ENCODE measurements at regions not wholly inside any gene's neighbourhood (a gene's known extent, or its start where the extent isn't known, plus 50 kb on each side); places are given as distances from the start of the nearest gene placed in this dataset.

DNA sequence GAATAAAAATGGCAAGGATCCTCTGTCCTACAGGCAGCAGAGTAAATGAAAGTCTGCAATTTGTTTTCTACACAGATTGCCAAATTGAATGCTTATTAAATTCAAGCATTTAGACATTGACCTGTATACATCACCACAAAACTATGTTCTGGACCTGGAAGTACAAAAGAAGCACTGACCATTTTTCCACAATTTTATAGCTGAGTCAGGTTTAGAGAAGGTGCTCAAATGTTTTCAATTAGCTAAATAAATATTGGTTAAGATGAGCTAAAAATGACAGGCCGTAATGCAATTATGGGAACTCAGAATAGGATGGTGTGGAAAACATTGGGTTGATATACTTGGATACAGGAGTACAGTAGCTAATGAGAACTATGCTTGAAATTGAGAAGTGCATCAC, 490.7 kb upstream of the MEIS1 start:
- H3K27ac ChIP-seq: no peak overlapping the region
- no peaks in the 10 kb centered on the region for H3K9me3 ChIP-seq
- no peak for TF ChIP-seq POLR2AphosphoS5 (IDR thresholded peaks at IDR 0.05)
- TF ChIP-seq, protein P1, sequence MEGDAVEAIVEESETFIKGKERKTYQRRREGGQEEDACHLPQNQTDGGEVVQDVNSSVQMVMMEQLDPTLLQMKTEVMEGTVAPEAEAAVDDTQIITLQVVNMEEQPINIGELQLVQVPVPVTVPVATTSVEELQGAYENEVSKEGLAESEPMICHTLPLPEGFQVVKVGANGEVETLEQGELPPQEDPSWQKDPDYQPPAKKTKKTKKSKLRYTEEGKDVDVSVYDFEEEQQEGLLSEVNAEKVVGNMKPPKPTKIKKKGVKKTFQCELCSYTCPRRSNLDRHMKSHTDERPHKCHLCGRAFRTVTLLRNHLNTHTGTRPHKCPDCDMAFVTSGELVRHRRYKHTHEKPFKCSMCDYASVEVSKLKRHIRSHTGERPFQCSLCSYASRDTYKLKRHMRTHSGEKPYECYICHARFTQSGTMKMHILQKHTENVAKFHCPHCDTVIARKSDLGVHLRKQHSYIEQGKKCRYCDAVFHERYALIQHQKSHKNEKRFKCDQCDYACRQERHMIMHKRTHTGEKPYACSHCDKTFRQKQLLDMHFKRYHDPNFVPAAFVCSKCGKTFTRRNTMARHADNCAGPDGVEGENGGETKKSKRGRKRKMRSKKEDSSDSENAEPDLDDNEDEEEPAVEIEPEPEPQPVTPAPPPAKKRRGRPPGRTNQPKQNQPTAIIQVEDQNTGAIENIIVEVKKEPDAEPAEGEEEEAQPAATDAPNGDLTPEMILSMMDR (IDR thresholded peaks at IDR 0.05): no peak
- H3K4me1 ChIP-seq: no peaks in the 10 kb centered on the region
- WGBS: 94% methylated on average over 1 of the region's 1 CpG
- H3K27me3 ChIP-seq: no peaks in the 10 kb centered on the region
- no peaks in the 10 kb centered on the region for H3K36me3 ChIP-seq
- no peak for DNase-seq (ENCODE audit: low spot score in 2 of 2)
- no peak overlapping the region for H3K4me3 ChIP-seq

DNA sequence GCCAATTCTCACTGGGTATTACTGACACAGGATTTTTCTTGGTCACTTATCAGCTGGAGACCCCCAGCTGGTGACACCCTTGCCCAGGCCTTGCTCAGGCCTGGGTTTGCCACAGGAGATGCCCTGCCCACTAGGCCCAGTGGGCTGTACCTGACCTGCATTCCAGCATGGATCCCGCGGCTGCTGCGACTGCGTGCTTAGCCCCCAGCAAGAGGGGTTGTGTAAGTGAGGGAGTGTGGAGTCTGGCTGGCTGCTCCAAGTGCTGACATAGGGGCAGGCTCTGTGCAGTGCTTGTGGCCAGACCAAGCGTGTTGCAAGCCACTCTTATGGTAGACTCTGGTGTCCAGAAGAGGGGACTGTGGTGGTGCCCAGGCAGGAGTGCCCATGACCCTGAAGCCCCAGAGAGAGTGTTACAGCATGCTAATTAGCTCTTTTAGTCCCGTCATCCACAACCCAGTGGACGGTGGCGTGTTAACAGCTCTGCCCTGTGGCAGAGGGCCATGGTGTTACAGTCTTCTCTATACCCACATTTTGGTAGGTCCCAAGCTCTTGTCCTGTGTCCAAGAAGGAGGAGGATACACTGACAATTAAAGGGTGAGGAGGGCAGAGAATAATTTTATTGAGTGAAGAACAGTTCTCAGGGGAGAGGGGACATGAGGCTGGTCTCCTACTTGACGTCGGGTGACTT, 491.7 kb upstream of the MEIS1 start:
- DNase-seq (ENCODE audit: low spot score in 2 of 2): no peak
- 95% methylated on average over 10 of the region's 10 CpGs for WGBS
- TF ChIP-seq POLR2AphosphoS5 (IDR thresholded peaks at IDR 0.05) (no peak), POLR2A (IDR thresholded peaks at IDR 0.05) (no peak), EP300 (IDR thresholded peaks at IDR 0.05) (no peak)
- H3K9me3 ChIP-seq: no peaks in the 10 kb centered on the region
- H3K27me3 ChIP-seq: no peaks in the 10 kb centered on the region
- no peaks in the 10 kb centered on the region for H3K36me3 ChIP-seq
- no peak overlapping the region for H3K27ac ChIP-seq
- no peak overlapping the region for H3K4me3 ChIP-seq
- H3K4me1 ChIP-seq: no peaks in the 10 kb centered on the region

DNA sequence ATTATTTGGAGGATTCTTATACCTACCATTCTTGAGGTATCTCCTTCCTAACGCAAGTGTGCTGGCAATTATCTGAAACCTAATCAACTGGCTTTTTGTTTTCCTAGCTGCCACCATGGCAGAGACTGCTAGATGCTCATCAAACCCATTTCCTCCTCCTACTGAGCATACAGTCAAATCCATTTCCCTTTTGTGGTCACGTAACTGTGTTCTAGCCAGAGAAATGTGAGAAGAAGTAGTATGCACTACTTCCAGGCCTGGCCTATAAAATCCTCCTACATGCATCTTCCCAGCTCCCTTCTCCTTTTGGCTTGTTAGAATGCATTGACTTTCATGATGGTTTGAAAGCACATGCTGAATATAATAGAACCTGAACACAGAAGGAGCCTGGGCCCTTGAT, 494.1 kb upstream of the MEIS1 start:
- no peaks in the 10 kb centered on the region for H3K36me3 ChIP-seq
- H3K4me3 ChIP-seq: no peak overlapping the region
- DNase-seq (ENCODE audit: low spot score in 2 of 2): no peak
- H3K27ac ChIP-seq: no peak overlapping the region
- H3K27me3 ChIP-seq: no peaks in the 10 kb centered on the region
- no peaks in the 10 kb centered on the region for H3K9me3 ChIP-seq
- no peaks in the 10 kb centered on the region for H3K4me1 ChIP-seq
- TF ChIP-seq EP300 (IDR thresholded peaks at IDR 0.05): no peak
- TF ChIP-seq POLR2AphosphoS5 (IDR thresholded peaks at IDR 0.05): no peak
- no peak for TF ChIP-seq POLR2A (IDR thresholded peaks at IDR 0.05)
- TF ChIP-seq, protein P1 (IDR thresholded peaks at IDR 0.05): no peak
- 74% methylated on average over 2 of the region's 2 CpGs for WGBS

DNA sequence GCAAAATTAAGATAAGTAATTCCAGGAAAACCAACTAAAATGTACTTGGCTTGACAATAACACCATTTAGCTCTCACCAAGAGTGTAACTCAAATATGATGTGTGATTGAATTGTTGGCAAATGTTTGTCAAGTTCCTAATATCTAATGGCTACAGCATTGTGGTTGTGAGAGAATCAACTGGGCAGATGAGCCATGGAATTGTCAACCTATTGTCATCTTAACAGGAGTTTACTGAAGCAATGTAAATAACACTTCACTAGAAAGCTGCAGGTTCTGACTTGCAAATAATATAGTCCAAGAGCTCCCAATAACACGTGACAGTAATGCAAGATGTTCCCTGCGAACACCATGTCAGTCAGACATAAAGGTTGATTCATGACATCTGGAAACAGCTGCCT, 495.2 kb upstream of the MEIS1 start:
- TF ChIP-seq EP300 (IDR thresholded peaks at IDR 0.05) (no peak), POLR2A (IDR thresholded peaks at IDR 0.05) (no peak)
- TF ChIP-seq, protein P1 (IDR thresholded peaks at IDR 0.05): no peak
- 60% methylated on average over 2 of the region's 2 CpGs for WGBS

DNA sequence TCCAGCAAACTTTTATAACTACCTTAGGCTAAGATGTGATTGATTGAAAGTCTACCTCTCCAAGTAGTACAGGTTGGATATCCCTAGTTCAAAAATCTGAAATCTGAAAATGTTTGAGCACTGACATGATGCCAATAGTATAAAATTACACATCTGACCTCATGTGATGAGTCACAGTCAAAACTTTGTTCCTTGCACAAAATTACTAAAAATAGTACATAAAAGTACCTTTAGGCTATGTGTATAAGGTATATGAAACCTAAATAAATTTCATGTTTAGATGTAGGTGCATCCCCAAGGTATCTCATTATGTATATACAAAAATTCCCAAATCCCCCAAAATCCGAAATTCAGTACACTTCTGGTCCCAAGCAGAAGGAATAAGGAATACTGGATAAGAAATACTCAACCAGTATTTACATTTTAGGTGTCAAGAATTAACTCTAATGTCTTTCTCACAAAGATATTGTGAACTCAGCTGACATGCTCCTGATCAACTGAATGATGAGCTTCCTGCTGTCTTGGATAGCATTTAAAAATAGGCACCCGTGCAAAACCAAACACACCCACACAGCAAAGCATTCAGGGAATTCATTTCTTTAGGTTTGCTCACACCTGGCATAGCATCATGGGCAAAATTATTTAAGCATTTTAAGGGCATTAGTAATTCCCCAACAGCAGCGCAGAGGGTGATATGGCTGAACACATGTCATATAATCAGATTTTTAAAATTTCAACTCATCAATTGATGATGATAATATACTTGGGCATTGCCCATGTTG, 497.4 kb upstream of the MEIS1 start:
- Histone ChIP-seq H3K27ac (no peak overlapping the region), H3K4me3 (no peak overlapping the region), H3K4me1 (no peaks in the 10 kb centered on the region), H3K36me3 (no peaks in the 10 kb centered on the region), H3K27me3 (no peaks in the 10 kb centered on the region), H3K9me3 (no peaks in the 10 kb centered on the region)
- 73% methylated on average over 3 of the region's 3 CpGs for WGBS
- no peak for TF ChIP-seq POLR2AphosphoS5 (IDR thresholded peaks at IDR 0.05)
- no peak for TF ChIP-seq EP300 (IDR thresholded peaks at IDR 0.05)
- no peak for TF ChIP-seq POLR2A (IDR thresholded peaks at IDR 0.05)
- TF ChIP-seq, protein P1 (IDR thresholded peaks at IDR 0.05): no peak
- no peak for DNase-seq (ENCODE audit: low spot score in 2 of 2)

More for the DNA sequence above, 495.2 kb upstream of the MEIS1 start:
- Histone ChIP-seq H3K9me3 (no peaks in the 10 kb centered on the region), H3K4me3 (no peak overlapping the region), H3K27ac (no peak overlapping the region), H3K27me3 (no peaks in the 10 kb centered on the region), H3K4me1 (no peaks in the 10 kb centered on the region), H3K36me3 (no peaks in the 10 kb centered on the region)
- no peak for DNase-seq (ENCODE audit: low spot score in 2 of 2)

All from suprapubic skin (tissue), 4 donors.